CD4-positive, alpha-beta T cell (primary cell): ENCODE measurements at regions not wholly inside any gene's neighbourhood (a gene's known extent, or its start where the extent isn't known, plus 50 kb on each side); places are given as distances from the start of the nearest gene placed in this dataset.

ENCODE experiments used
- ATAC-seq: fragments of 200-7000 bp; cut with Tn5 transposase; one replicate; pipeline ENCODE4 v1.10.0; 2022; ENCODE audit warnings: mild to moderate bottlenecking; ENCODE audit not compliant: poor library complexity
- CTCF ChIA-PET: fragments of 350-600 bp; sonication (Branson Sonifier 250); formaldehyde crosslinking; loops from one replicate; lab custom pipeline; 2021; ENCODE audit warnings: antibody characterized with exemption, inconsistent platforms; lab: Charles Lee
- POLR2A ChIA-PET: fragments of 350-600 bp; sonication (Branson Sonifier 250); formaldehyde crosslinking; loops from one replicate; lab custom pipeline; 2021; ENCODE audit warnings: antibody characterized with exemption, inconsistent platforms; lab: Charles Lee
- DNase-seq, 14 experiments: peaks; one replicate each; pipeline ENCODE4 v3.0.0-alpha.2; 2013 to 2020; ENCODE audit warnings: mixed read lengths in 2 of 14
- H3K27ac ChIP-seq, 2 donors: one replicate each; pipeline versions ENCODE4 v1.5.1 to v1.7.0; 2013; ENCODE audit warnings: low read length in 2 of 2, low read depth in 1 of 2, mild to moderate bottlenecking in 1 of 2
- H3K27me3 ChIP-seq, 2 experiments: 1 replicate in 1 of 2; 2 replicates in 1 of 2; pipeline versions ENCODE4 v1.6.1 to v1.7.0; 2013; ENCODE audit warnings: low read length in 2 of 2, control low read depth in 1 of 2, mild to moderate bottlenecking in 1 of 2, moderate library complexity in 1 of 2; ENCODE audit not compliant: insufficient read depth in 2 of 2, control insufficient read depth in 1 of 2
- H3K36me3 ChIP-seq: one replicate; pipeline ENCODE4 v1.6.1; 2013; ENCODE audit warnings: low read length, control low read depth; ENCODE audit not compliant: insufficient read depth
- H3K4me1 ChIP-seq: one replicate; pipeline ENCODE4 v1.6.1; 2013; ENCODE audit warnings: low read length, control low read depth; ENCODE audit not compliant: insufficient read depth
- H3K4me3 ChIP-seq: one replicate; pipeline ENCODE4 v1.5.1; 2013; ENCODE audit warnings: mild to moderate bottlenecking, low read length, moderate library complexity
- H3K9me3 ChIP-seq, 2 experiments: 1 replicate in 1 of 2; 2 replicates in 1 of 2; pipeline versions ENCODE4 v1.6.1 to v1.7.0; 2013; ENCODE audit warnings: low read length in 2 of 2, mild to moderate bottlenecking in 2 of 2, control low read depth in 1 of 2, moderate library complexity in 1 of 2; ENCODE audit not compliant: control insufficient read depth in 1 of 2, insufficient read depth in 1 of 2
- H3K27ac Mint-ChIP-seq: one replicate; pipeline ENCODE4 v1.8.0; 2020; ENCODE audit warnings: mixed read lengths
- H3K27me3 Mint-ChIP-seq: one replicate; pipeline ENCODE4 v1.8.0; 2021; ENCODE audit warnings: mixed read lengths
- H3K36me3 Mint-ChIP-seq: one replicate; pipeline ENCODE4 v1.8.0; 2021; ENCODE audit warnings: low read depth, mixed read lengths
- H3K4me1 Mint-ChIP-seq: one replicate; pipeline ENCODE4 v1.8.0; 2021; ENCODE audit warnings: low read depth, mixed read lengths
- H3K4me3 Mint-ChIP-seq: one replicate; pipeline ENCODE4 v1.8.0; 2020; ENCODE audit warnings: mild to moderate bottlenecking, mixed read lengths
- H3K9me3 Mint-ChIP-seq: one replicate; pipeline ENCODE4 v1.8.0; 2020; ENCODE audit warnings: mixed read lengths
- CTCF ChIP-seq: fragments of 200-600 bp; IDR thresholded peaks from one replicate; pipeline ENCODE4 v1.8.0; 2022; ENCODE audit warnings: antibody characterized with exemption, mild to moderate bottlenecking
- intact Hi-C, 2 experiments: fragments of 100-400 bp; cut with DNase I in 1 of 2; cut with micrococcal nuclease in 1 of 2; formaldehyde crosslinking; loops; one replicate each; pipeline versions ENCODE4 v1.15.1 to v1.9.0; 2023 to 2025; cut with DNase I, micrococcal nuclease

- H3K27ac Mint-ChIP-seq = no peak overlapping the region
- H3K4me3 Mint-ChIP-seq = no peak overlapping the region
- Histone ChIP-seq H3K4me1 (no peaks in the 10 kb centered on the region), H3K27ac (no peak overlapping the region), H3K9me3 (no peaks in the 10 kb centered on the region), H3K36me3 (no peaks in the 10 kb centered on the region), H3K27me3 (peaks cover 14% of the 10 kb centered on the region in 2 experiments), H3K4me3 (no peak overlapping the region)
- no peaks in the 10 kb centered on the region for H3K9me3 Mint-ChIP-seq
- intact Hi-C loops = no loop called here
- CTCF ChIA-PET = no interaction called here
- DNase-seq = no peak
- no peak for TF ChIP-seq CTCF
- H3K36me3 Mint-ChIP-seq = no peaks in the 10 kb centered on the region
- H3K4me1 Mint-ChIP-seq = no peaks in the 10 kb centered on the region
- no peak for ATAC-seq
- POLR2A ChIA-PET = no interaction called here
- peaks cover 42% of the 10 kb centered on the region for H3K27me3 Mint-ChIP-seq
Observed at GRCh38 chr19:30652751-30653150, 280.6 kb downstream of the ZNF536 start.

- H3K27me3 Mint-ChIP-seq = peaks cover 45% of the 10 kb centered on the region
- ChIA-PET POLR2A (no interaction called here), CTCF (no interaction called here)
- DNase-seq = no peak
- H3K4me1 ChIP-seq = no peaks in the 10 kb centered on the region
- no peaks in the 10 kb centered on the region for H3K36me3 Mint-ChIP-seq
- no peak overlapping the region for H3K4me3 Mint-ChIP-seq
- H3K27ac Mint-ChIP-seq = no peak overlapping the region
- H3K27ac ChIP-seq = no peak overlapping the region
- ATAC-seq = no peak
- no peaks in the 10 kb centered on the region for H3K9me3 ChIP-seq
- intact Hi-C loops = no loop called here
- H3K9me3 Mint-ChIP-seq = no peaks in the 10 kb centered on the region
- no peak overlapping the region for H3K4me3 ChIP-seq
- H3K4me1 Mint-ChIP-seq = no peaks in the 10 kb centered on the region
- H3K27me3 ChIP-seq = peaks cover 15 to 17% of the 10 kb centered on the region in 2 experiments
- no peaks in the 10 kb centered on the region for H3K36me3 ChIP-seq
- TF ChIP-seq CTCF = no peak
Observed at GRCh38 chr19:30651691-30652090, 279.5 kb downstream of the ZNF536 start.

GRCh38 chr19:30651066-30651465 is 278.9 kb downstream of the ZNF536 start:
- Histone ChIP-seq H3K36me3 (no peaks in the 10 kb centered on the region), H3K9me3 (no peaks in the 10 kb centered on the region), H3K4me1 (no peaks in the 10 kb centered on the region), H3K27ac (no peak overlapping the region), H3K4me3 (no peak overlapping the region), H3K27me3 (peaks cover 15 to 22% of the 10 kb centered on the region in 2 experiments)
- intact Hi-C loops = no loop called here
- peaks cover 44% of the 10 kb centered on the region for H3K27me3 Mint-ChIP-seq
- DNase-seq = no peak
- no peak for ATAC-seq
- no peaks in the 10 kb centered on the region for H3K36me3 Mint-ChIP-seq
- no peak overlapping the region for H3K4me3 Mint-ChIP-seq
- H3K9me3 Mint-ChIP-seq = no peaks in the 10 kb centered on the region
- CTCF ChIA-PET = no interaction called here
- TF ChIP-seq CTCF = no peak
- H3K4me1 Mint-ChIP-seq = no peaks in the 10 kb centered on the region
- POLR2A ChIA-PET = no interaction called here
- H3K27ac Mint-ChIP-seq = no peak overlapping the region
